Hematopoietic multipotent progenitor cell treated with erythropoietin and hydrocortisone succinate and interleukin-3 and kit ligand, for 8 days (in vitro differentiated cells): ENCODE measurements at regions not wholly inside any gene's neighbourhood (a gene's known extent, or its start where the extent isn't known, plus 50 kb on each side); places are given as distances from the start of the nearest gene placed in this dataset.
"Not testable (repeated sequence)": the region's sequence is repeated elsewhere in the genome, so short reads cannot be mapped to it uniquely, and the experiment has no call there.

Source experiments
- DNase-seq: peaks from one replicate; pipeline ENCODE4 v3.0.0-alpha.2; 2015

GRCh38 chr6:137545073-137545472, 50.9 kb upstream of the OLIG3 start:
- no peak for DNase-seq

- DNase-seq = no peak
These were observed 53.0 kb upstream of the OLIG3 start for GRCh38 chr6:137547186-137547585.

GRCh38 chr6:137547601-137548000, 53.4 kb upstream of the OLIG3 start:
- no peak for DNase-seq

- no peak for DNase-seq
These were observed 54.9 kb upstream of the OLIG3 start for GRCh38 chr6:137549106-137549505.

- DNase-seq = no peak
These were observed 56.3 kb upstream of the OLIG3 start for GRCh38 chr6:137550535-137550934.

GRCh38 chr6:137552146-137552545, 58.0 kb upstream of the OLIG3 start:
- DNase-seq = no peak

GRCh38 chr6:137552809-137553208, 58.6 kb upstream of the OLIG3 start:
- DNase-seq = no peak

GRCh38 chr6:137559521-137560183, 65.5 kb upstream of the OLIG3 start:
- not testable (repeated sequence) for DNase-seq

GRCh38 chr6:137560184-137560563, 66.0 kb upstream of the OLIG3 start:
- DNase-seq = no peak

GRCh38 chr6:137568067-137568466, 73.9 kb upstream of the OLIG3 start:
- DNase-seq = no peak

- DNase-seq = no peak
These were observed 76.2 kb upstream of the OLIG3 start for GRCh38 chr6:137570393-137570792.

- peak; percentile 43 for DNase-seq
These were observed 77.7 kb upstream of the OLIG3 start for GRCh38 chr6:137571854-137572253.

GRCh38 chr6:137573739-137574138, 79.5 kb upstream of the OLIG3 start:
- DNase-seq = no peak

GRCh38 chr6:137579612-137580011, 85.4 kb upstream of the OLIG3 start:
- no peak for DNase-seq

- DNase-seq = no peak
These were observed 87.0 kb upstream of the OLIG3 start for GRCh38 chr6:137581019-137581707.

GRCh38 chr6:137583519-137583918, 89.3 kb upstream of the OLIG3 start:
- DNase-seq = not testable (repeated sequence)

- DNase-seq = no peak
These were observed 94.3 kb upstream of the OLIG3 start for GRCh38 chr6:137588472-137588871.

- peak; percentile 69 for DNase-seq
These were observed 95.1 kb upstream of the OLIG3 start for GRCh38 chr6:137589067-137589848.

- no peak for DNase-seq
These were observed 96.5 kb upstream of the OLIG3 start for GRCh38 chr6:137590684-137591083.

GRCh38 chr6:137601471-137601870, 107.3 kb upstream of the OLIG3 start:
- no peak for DNase-seq

GRCh38 chr6:137602313-137603197, 108.4 kb upstream of the OLIG3 start:
- no peak for DNase-seq

- DNase-seq = no peak
These were observed 116.5 kb upstream of the OLIG3 start for GRCh38 chr6:137610702-137611101.

GRCh38 chr6:137623293-137623692, 129.1 kb upstream of the OLIG3 start:
- DNase-seq = no peak
